Activated CD4-positive, alpha-beta memory T cell treated with anti-CD3 and anti-CD28 coated beads, Interleukin-2, amount 10 ng/mL, durations not matched to agents 7 days and 5 days (primary cell): ENCODE measurements at regions not wholly inside any gene's neighbourhood (a gene's known extent, or its start where the extent isn't known, plus 50 kb on each side); places are given as distances from the start of the nearest gene placed in this dataset.

Experiments
- CTCF ChIA-PET: fragments of 350-600 bp; sonication (Branson Sonifier 250); formaldehyde crosslinking; loops from one replicate; lab custom pipeline; 2021; ENCODE audit warnings: antibody characterized with exemption, inconsistent platforms; lab: Charles Lee
- POLR2A ChIA-PET: fragments of 350-600 bp; sonication (Branson Sonifier 250); formaldehyde crosslinking; loops from one replicate; lab custom pipeline; 2021; ENCODE audit warnings: antibody characterized with exemption; lab: Charles Lee
- DNase-seq: peaks from one replicate; pipeline ENCODE4 v3.0.0-alpha.2; 2020
- H3K27ac Mint-ChIP-seq: one replicate; pipeline ENCODE4 v1.8.0; 2021; ENCODE audit warnings: mild to moderate bottlenecking, mixed read lengths
- H3K27me3 Mint-ChIP-seq: one replicate; pipeline ENCODE4 v1.8.0; 2021; ENCODE audit warnings: mixed read lengths
- H3K36me3 Mint-ChIP-seq: one replicate; pipeline ENCODE4 v1.8.0; 2021; ENCODE audit warnings: low read depth, mixed read lengths
- H3K4me1 Mint-ChIP-seq: one replicate; pipeline ENCODE4 v1.8.0; 2021; ENCODE audit warnings: mixed read lengths
- H3K4me3 Mint-ChIP-seq: one replicate; pipeline ENCODE4 v1.8.0; 2021; ENCODE audit warnings: mild to moderate bottlenecking, mixed read lengths
- H3K9me3 Mint-ChIP-seq: one replicate; pipeline ENCODE4 v1.8.0; 2021; ENCODE audit warnings: mixed read lengths

- H3K27me3 Mint-ChIP-seq: no peaks in the 10 kb centered on the region
- DNase-seq: no peak
- ChIA-PET POLR2A (no interaction called here), CTCF (no interaction called here)
- H3K9me3 Mint-ChIP-seq: no peaks in the 10 kb centered on the region
- no peak overlapping the region for H3K4me3 Mint-ChIP-seq
- no peaks in the 10 kb centered on the region for H3K4me1 Mint-ChIP-seq
- H3K27ac Mint-ChIP-seq: no peak overlapping the region
- no peaks in the 10 kb centered on the region for H3K36me3 Mint-ChIP-seq
These were observed 265.1 kb upstream of the TAS2R1 start for GRCh38 chr5:9895302-9895645.

- Mint-ChIP-seq H3K27me3 (no peaks in the 10 kb centered on the region), H3K9me3 (no peaks in the 10 kb centered on the region), H3K27ac (no peak overlapping the region), H3K4me3 (no peak overlapping the region), H3K4me1 (no peaks in the 10 kb centered on the region), H3K36me3 (no peaks in the 10 kb centered on the region)
- CTCF ChIA-PET: no interaction called here
- POLR2A ChIA-PET: no interaction called here
- DNase-seq: no peak
These were observed 264.6 kb upstream of the TAS2R1 start for GRCh38 chr5:9894571-9895301.

GRCh38 chr5:9892696-9893095 is 262.5 kb upstream of the TAS2R1 start:
- H3K27ac Mint-ChIP-seq: no peak overlapping the region
- H3K27me3 Mint-ChIP-seq: no peaks in the 10 kb centered on the region
- H3K4me3 Mint-ChIP-seq: no peak overlapping the region
- ChIA-PET CTCF (no interaction called here), POLR2A (no interaction called here)
- H3K4me1 Mint-ChIP-seq: no peaks in the 10 kb centered on the region
- H3K36me3 Mint-ChIP-seq: no peaks in the 10 kb centered on the region
- no peak for DNase-seq
- no peaks in the 10 kb centered on the region for H3K9me3 Mint-ChIP-seq

- Mint-ChIP-seq H3K36me3 (no peaks in the 10 kb centered on the region), H3K27ac (no peak overlapping the region), H3K4me1 (no peaks in the 10 kb centered on the region), H3K9me3 (no peaks in the 10 kb centered on the region), H3K27me3 (no peaks in the 10 kb centered on the region), H3K4me3 (no peak overlapping the region)
- no peak for DNase-seq
- POLR2A ChIA-PET: no interaction called here
- CTCF ChIA-PET: no interaction called here
These were observed 259.4 kb upstream of the TAS2R1 start for GRCh38 chr5:9889511-9889910.

DNA sequence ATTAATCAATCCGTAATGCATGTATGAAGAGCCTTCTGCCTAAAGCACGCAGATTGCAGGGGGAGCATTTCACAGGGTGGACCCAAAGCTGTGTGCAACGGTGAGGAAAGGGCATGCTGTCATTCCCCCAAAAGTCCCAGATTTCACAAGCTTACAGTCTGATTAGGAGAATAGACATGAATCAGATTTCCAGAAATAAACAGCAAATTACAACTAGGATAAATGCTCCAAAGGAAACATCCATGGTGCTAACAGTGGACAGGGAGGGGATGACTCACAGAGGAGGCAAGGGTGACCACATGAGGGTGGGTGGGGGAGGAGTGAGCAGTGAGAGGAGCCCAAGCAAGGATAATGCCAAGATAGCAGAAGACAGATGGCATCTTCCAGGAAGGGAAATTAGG is 258.4 kb upstream of the TAS2R1 start:
- ChIA-PET POLR2A (no interaction called here), CTCF (no interaction called here)
- Mint-ChIP-seq H3K9me3 (no peaks in the 10 kb centered on the region), H3K27me3 (no peaks in the 10 kb centered on the region), H3K36me3 (no peaks in the 10 kb centered on the region), H3K4me1 (no peaks in the 10 kb centered on the region), H3K27ac (no peak overlapping the region), H3K4me3 (no peak overlapping the region)
- no peak for DNase-seq

- CTCF ChIA-PET: no interaction called here
- H3K36me3 Mint-ChIP-seq: no peaks in the 10 kb centered on the region
These were observed 255.0 kb upstream of the TAS2R1 start for GRCh38 chr5:9885164-9885563.

DNA sequence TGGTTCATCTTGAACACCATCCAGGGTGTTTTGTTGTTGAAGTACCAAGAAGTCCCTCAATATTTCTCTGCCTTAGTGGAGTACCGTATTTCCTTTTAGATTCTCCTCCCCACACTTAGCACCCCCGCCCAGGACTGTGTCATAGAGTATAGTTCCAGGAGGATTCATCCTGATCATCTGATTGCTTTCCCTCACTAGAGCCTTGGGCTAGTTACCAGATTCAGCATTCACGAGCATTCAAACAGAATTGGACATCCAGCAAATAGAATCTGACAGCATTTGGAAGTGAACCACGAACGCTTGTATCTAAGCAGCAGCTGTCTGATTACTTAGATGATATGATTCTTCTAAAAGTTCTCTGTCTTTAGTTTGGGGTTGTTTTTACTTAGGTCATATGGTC is 248.1 kb upstream of the TAS2R1 start:
- no peak for DNase-seq
- ChIA-PET POLR2A (no interaction called here), CTCF (no interaction called here)
- no peaks in the 10 kb centered on the region for H3K36me3 Mint-ChIP-seq
- H3K9me3 Mint-ChIP-seq: no peaks in the 10 kb centered on the region
- H3K4me3 Mint-ChIP-seq: no peak overlapping the region
- H3K27me3 Mint-ChIP-seq: no peaks in the 10 kb centered on the region
- H3K27ac Mint-ChIP-seq: no peak overlapping the region
- no peaks in the 10 kb centered on the region for H3K4me1 Mint-ChIP-seq

More at GRCh38 chr5:9885164-9885563, 255.0 kb upstream of the TAS2R1 start:
- DNase-seq: no peak
- H3K4me1 Mint-ChIP-seq: no peaks in the 10 kb centered on the region
- no peaks in the 10 kb centered on the region for H3K9me3 Mint-ChIP-seq
- no peak overlapping the region for H3K27ac Mint-ChIP-seq
- H3K27me3 Mint-ChIP-seq: no peaks in the 10 kb centered on the region
- H3K4me3 Mint-ChIP-seq: no peak overlapping the region
- POLR2A ChIA-PET: no interaction called here

- CTCF ChIA-PET: no interaction called here
These were observed 247.3 kb upstream of the TAS2R1 start for GRCh38 chr5:9877488-9877887.

DNA sequence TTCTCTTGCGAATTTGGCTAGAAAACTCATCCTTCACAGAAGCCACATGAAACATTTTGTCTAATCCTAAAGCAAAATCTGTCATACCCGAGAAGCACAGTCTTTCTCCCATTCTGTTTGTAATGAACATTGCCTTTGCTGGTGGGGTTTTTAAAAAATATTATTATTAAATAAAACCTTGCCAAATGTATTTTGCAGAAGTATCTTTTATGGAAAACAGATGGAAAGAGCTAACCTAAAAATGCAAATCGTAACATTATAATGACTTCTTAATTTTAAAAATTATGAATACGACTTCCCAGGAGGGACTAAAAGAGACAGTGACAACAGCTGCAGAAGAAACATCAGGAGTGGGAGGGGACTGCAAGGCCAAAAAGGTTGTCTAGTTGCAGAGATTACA is 246.3 kb upstream of the TAS2R1 start:
- Mint-ChIP-seq H3K9me3 (no peaks in the 10 kb centered on the region), H3K27me3 (no peaks in the 10 kb centered on the region), H3K4me1 (no peaks in the 10 kb centered on the region), H3K4me3 (no peak overlapping the region), H3K36me3 (no peaks in the 10 kb centered on the region), H3K27ac (no peak overlapping the region)
- no peak for DNase-seq
- POLR2A ChIA-PET: no interaction called here
- CTCF ChIA-PET: no interaction called here

More at GRCh38 chr5:9877488-9877887, 247.3 kb upstream of the TAS2R1 start:
- Mint-ChIP-seq H3K27ac (no peak overlapping the region), H3K4me3 (no peak overlapping the region), H3K4me1 (no peaks in the 10 kb centered on the region), H3K9me3 (no peaks in the 10 kb centered on the region), H3K27me3 (no peaks in the 10 kb centered on the region), H3K36me3 (no peaks in the 10 kb centered on the region)
- POLR2A ChIA-PET: no interaction called here
- no peak for DNase-seq

GRCh38 chr5:9869616-9870288 is 239.6 kb upstream of the TAS2R1 start:
- Mint-ChIP-seq H3K9me3 (peaks cover 28% of the 10 kb centered on the region), H3K36me3 (no peaks in the 10 kb centered on the region), H3K27me3 (no peaks in the 10 kb centered on the region), H3K4me1 (no peaks in the 10 kb centered on the region), H3K27ac (no peak overlapping the region), H3K4me3 (no peak overlapping the region)
- ChIA-PET POLR2A (no interaction called here), CTCF (no interaction called here)
- no peak for DNase-seq

- no peaks in the 10 kb centered on the region for H3K4me1 Mint-ChIP-seq
- CTCF ChIA-PET: no interaction called here
- H3K9me3 Mint-ChIP-seq: peaks cover 31% of the 10 kb centered on the region
- no peak overlapping the region for H3K27ac Mint-ChIP-seq
- no peaks in the 10 kb centered on the region for H3K27me3 Mint-ChIP-seq
- H3K36me3 Mint-ChIP-seq: no peaks in the 10 kb centered on the region
- no peak for DNase-seq
- POLR2A ChIA-PET: no interaction called here
- H3K4me3 Mint-ChIP-seq: no peak overlapping the region
These were observed 235.4 kb upstream of the TAS2R1 start for GRCh38 chr5:9865574-9865973.

GRCh38 chr5:9864791-9865190 is 234.6 kb upstream of the TAS2R1 start:
- no peaks in the 10 kb centered on the region for H3K4me1 Mint-ChIP-seq
- CTCF ChIA-PET: no interaction called here
- POLR2A ChIA-PET: no interaction called here

GRCh38 chr5:9863486-9863885 is 233.3 kb upstream of the TAS2R1 start:
- DNase-seq: no peak
- CTCF ChIA-PET: no interaction called here

More at GRCh38 chr5:9864791-9865190, 234.6 kb upstream of the TAS2R1 start:
- H3K27ac Mint-ChIP-seq: no peak overlapping the region
- H3K4me3 Mint-ChIP-seq: no peak overlapping the region
- no peaks in the 10 kb centered on the region for H3K27me3 Mint-ChIP-seq
- no peaks in the 10 kb centered on the region for H3K36me3 Mint-ChIP-seq
- no peak for DNase-seq
- H3K9me3 Mint-ChIP-seq: peaks cover 34% of the 10 kb centered on the region

GRCh38 chr5:9861666-9862256 is 231.6 kb upstream of the TAS2R1 start:
- H3K4me1 Mint-ChIP-seq: no peaks in the 10 kb centered on the region
- peaks cover 21% of the 10 kb centered on the region for H3K9me3 Mint-ChIP-seq
- H3K27me3 Mint-ChIP-seq: no peaks in the 10 kb centered on the region
- H3K27ac Mint-ChIP-seq: no peak overlapping the region
- ChIA-PET POLR2A (no interaction called here), CTCF (no interaction called here)
- no peak for DNase-seq
- H3K36me3 Mint-ChIP-seq: no peaks in the 10 kb centered on the region
- H3K4me3 Mint-ChIP-seq: no peak overlapping the region

More at GRCh38 chr5:9863486-9863885, 233.3 kb upstream of the TAS2R1 start:
- Mint-ChIP-seq H3K27me3 (no peaks in the 10 kb centered on the region), H3K4me3 (no peak overlapping the region), H3K36me3 (no peaks in the 10 kb centered on the region), H3K27ac (no peak overlapping the region), H3K4me1 (no peaks in the 10 kb centered on the region), H3K9me3 (peaks cover 29% of the 10 kb centered on the region)
- POLR2A ChIA-PET: no interaction called here
